ENCODE measurements at regions not wholly inside any gene's neighbourhood (a gene's known extent, or its start where the extent isn't known, plus 50 kb on each side); places are given as distances from the start of the nearest gene placed in this dataset.

DNA sequence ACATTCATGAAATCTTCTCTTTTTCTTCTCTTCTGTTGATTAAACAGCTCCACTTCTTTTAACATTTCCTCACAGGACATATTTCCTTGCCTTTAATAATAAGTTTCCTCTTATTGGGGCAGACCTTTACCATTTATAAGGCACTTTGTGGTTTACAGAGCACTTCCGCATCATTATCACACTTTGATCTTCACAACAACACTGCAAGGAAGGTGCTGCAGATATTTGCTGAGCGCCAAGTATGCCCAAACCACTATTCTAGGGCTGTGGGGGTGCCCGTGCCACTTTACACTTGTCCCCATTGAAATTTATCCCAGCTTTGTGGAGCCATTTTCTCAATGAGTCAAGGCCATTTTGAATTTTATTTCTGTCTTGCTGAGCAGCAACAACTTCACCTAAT lies 246.6 kb downstream of the SS18 start:
- DNase-seq (ENCODE audit: low read depth), result no peak
- TF ChIP-seq, protein P1, sequence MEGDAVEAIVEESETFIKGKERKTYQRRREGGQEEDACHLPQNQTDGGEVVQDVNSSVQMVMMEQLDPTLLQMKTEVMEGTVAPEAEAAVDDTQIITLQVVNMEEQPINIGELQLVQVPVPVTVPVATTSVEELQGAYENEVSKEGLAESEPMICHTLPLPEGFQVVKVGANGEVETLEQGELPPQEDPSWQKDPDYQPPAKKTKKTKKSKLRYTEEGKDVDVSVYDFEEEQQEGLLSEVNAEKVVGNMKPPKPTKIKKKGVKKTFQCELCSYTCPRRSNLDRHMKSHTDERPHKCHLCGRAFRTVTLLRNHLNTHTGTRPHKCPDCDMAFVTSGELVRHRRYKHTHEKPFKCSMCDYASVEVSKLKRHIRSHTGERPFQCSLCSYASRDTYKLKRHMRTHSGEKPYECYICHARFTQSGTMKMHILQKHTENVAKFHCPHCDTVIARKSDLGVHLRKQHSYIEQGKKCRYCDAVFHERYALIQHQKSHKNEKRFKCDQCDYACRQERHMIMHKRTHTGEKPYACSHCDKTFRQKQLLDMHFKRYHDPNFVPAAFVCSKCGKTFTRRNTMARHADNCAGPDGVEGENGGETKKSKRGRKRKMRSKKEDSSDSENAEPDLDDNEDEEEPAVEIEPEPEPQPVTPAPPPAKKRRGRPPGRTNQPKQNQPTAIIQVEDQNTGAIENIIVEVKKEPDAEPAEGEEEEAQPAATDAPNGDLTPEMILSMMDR (conservative IDR thresholded peaks at IDR 0.05; ENCODE audit: low read depth, low read length), result no peak
- H3K4me3 ChIP-seq (ENCODE audit: low read depth, low read length), result no peak overlapping the region

DNA sequence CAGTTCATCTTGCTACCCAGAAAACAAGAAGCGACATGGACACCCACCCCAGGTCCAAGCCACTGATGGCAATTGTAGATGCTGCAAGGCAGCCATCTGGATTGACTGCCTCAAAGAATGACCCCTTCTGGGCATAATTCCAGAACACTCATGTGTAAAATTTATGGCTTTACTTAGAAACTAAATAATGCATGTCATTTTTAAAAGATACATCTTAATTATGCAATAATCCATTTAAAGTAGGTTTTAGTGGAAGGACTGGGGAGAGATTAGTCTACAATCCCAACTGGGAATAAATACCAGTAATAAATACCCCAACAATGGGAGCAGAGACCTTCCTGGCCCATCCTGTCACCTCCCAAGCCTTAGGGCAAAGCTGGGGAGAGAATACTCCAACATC lies 247.7 kb downstream of the SS18 start:
- TF ChIP-seq, protein P1 (conservative IDR thresholded peaks at IDR 0.05; ENCODE audit: low read depth, low read length), result no peak
- DNase-seq (ENCODE audit: low read depth), result no peak
- no peak overlapping the region for H3K4me3 ChIP-seq (ENCODE audit: low read depth, low read length)

DNA sequence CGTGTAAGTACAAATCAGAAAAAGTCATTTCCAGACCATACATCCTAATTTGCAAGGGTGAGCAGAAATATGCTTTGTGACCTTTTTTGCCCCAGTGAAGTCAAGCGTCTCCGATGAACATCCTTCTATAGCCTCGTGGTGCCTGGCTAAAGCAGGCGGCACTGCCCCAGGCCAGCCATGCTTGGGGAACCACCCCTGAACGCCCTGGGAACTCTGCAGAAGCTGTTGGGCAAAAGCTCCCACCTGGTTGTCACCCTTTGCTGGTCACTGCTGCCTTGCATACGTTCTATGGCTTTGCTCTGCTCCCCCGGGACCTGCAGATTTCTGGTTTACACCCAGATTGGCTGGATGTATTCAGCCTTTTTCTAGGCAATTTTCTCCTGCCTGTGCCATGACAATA lies 256.4 kb downstream of the SS18 start:
- H3K4me3 ChIP-seq (ENCODE audit: low read depth, low read length), result no peak overlapping the region
- TF ChIP-seq, protein P1 (conservative IDR thresholded peaks at IDR 0.05; ENCODE audit: low read depth, low read length), result no peak
- no peak for DNase-seq (ENCODE audit: low read depth)

GRCh38 chr18:25832001-25832604 lies 258.3 kb downstream of the SS18 start:
- H3K4me3 ChIP-seq (ENCODE audit: low read depth, low read length), result no peak overlapping the region
- TF ChIP-seq, protein P1 (conservative IDR thresholded peaks at IDR 0.05; ENCODE audit: low read depth, low read length), result peak; percentile 95
- peak; percentile 77 for DNase-seq (ENCODE audit: low read depth)

DNA sequence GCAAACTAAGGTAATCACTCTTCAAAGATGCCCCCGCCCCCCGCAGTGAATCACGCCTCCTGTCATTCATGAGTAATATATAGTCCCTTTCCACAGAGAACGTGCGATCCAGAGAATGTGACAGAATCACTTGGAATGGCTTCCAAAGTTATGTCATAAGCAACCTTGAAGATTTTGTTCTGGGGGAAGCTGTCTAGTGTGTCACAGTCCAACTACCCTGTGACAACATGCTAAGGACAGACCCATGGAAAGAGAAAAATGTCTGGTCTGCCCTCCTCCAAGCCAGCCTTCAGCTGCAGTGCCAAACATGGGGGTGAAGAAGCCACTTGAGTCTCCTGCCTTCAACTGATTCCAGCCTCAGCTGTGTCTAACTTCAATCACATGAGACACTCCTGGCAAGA lies 259.1 kb downstream of the SS18 start:
- no peak for DNase-seq (ENCODE audit: low read depth)
- TF ChIP-seq, protein P1 (conservative IDR thresholded peaks at IDR 0.05; ENCODE audit: low read depth, low read length), result no peak
- no peak overlapping the region for H3K4me3 ChIP-seq (ENCODE audit: low read depth, low read length)

DNA sequence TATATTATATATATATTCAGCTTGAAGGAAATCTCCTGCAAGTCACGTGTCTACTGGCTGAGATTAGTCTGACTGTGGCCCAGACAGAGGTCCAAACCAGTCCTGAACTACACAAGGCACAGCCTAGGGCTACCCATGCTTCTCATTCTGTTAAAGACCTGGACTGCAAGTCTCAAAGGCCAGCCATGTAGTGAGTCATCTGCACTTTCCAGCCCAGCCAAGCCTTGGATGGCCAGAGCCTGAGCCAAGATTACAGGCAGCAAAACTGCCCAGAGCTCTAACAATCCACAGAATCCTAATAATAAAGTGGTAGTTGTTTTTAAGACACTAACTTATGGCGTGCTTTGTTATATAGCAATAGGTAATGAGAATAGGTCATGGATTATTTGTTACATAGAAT lies 259.6 kb downstream of the SS18 start:
- DNase-seq (ENCODE audit: low read depth), result peak; percentile 73
- H3K4me3 ChIP-seq (ENCODE audit: low read depth, low read length), result no peak overlapping the region
- TF ChIP-seq, protein P1 (conservative IDR thresholded peaks at IDR 0.05; ENCODE audit: low read depth, low read length), result no peak

- TF ChIP-seq, protein P1 (conservative IDR thresholded peaks at IDR 0.05; ENCODE audit: low read depth, low read length), result no peak
- no peak overlapping the region for H3K4me3 ChIP-seq (ENCODE audit: low read depth, low read length)
- DNase-seq (ENCODE audit: low read depth), result peak; percentile 21
Observed at GRCh38 chr18:25827961-25828561, 262.4 kb downstream of the SS18 start.
